ENCODE measurements at regions not wholly inside any gene's neighbourhood (a gene's known extent, or its start where the extent isn't known, plus 50 kb on each side); places are given as distances from the start of the nearest gene placed in this dataset.
"Not testable (repeated sequence)": the region's sequence is repeated elsewhere in the genome, so short reads cannot be mapped to it uniquely, and the experiment has no call there.

- intact Hi-C loops (cut with micrococcal nuclease; ENCODE audit: unreplicated experiment) = no loop called here
- H3K9me3 ChIP-seq (ENCODE audit: low read length) = no peaks in the 10 kb centered on the region
- no peaks in the 10 kb centered on the region for H3K79me2 ChIP-seq (ENCODE audit: insufficient read depth, low read depth, low read length)
- no peaks in the 10 kb centered on the region for H3K36me3 ChIP-seq (ENCODE audit: insufficient read depth, low read length)
- no peak overlapping the region for H3K4me3 ChIP-seq (ENCODE audit: low read depth, low read length, poor library complexity, severe bottlenecking)
- no peak overlapping the region for H3K4me2 ChIP-seq (ENCODE audit: low read length)
- no peak overlapping the region for H3K27ac ChIP-seq (ENCODE audit: low read depth, low read length, poor library complexity, severe bottlenecking)
- H2AFZ ChIP-seq (ENCODE audit: low read length) = no peak overlapping the region
- no peaks in the 10 kb centered on the region for H3K9me2 ChIP-seq (ENCODE audit: insufficient read depth, low read length)
- BruUV-seq (replicated peaks) = no TSS peak
- DNase-seq (ENCODE audit: low spot score) = no peak
- POLR2A ChIA-PET = interaction anchor here (0.6 to 1.5 kb wide), 5 partner anchors 8 to 707 kb away, joined by 3 to 8 read pairs (median 4); no protein-coding TSS in a partner anchor
- TF ChIP-seq CTCF (conservative IDR thresholded peaks at IDR 0.05; ENCODE audit: low read length) = no peak
- no peak for TF ChIP-seq EZH2phosphoT487 (IDR thresholded peaks at IDR 0.05; ENCODE audit: borderline replicate concordance, low read depth, low read length)
- no peaks in the 10 kb centered on the region for H4K20me1 ChIP-seq (ENCODE audit: insufficient read depth, low read length)
- H3K4me1 ChIP-seq (ENCODE audit: insufficient read depth, low read length, poor library complexity, severe bottlenecking) = no peaks in the 10 kb centered on the region
- CTCF ChIA-PET (ENCODE audit: unreplicated experiment) = interaction anchor here (1.0 kb wide), 1 partner anchor 168 kb away, joined by 3 read pairs; no protein-coding TSS in a partner anchor
Measured at GRCh38 chr3:102037791-102038190, 188.5 kb downstream of the NFKBIZ start.

- Histone ChIP-seq H3K4me1 (ENCODE audit: insufficient read depth, low read length, poor library complexity, severe bottlenecking) (no peaks in the 10 kb centered on the region), H3K4me3 (ENCODE audit: low read depth, low read length, poor library complexity, severe bottlenecking) (no peak overlapping the region), H3K79me2 (ENCODE audit: insufficient read depth, low read depth, low read length) (no peaks in the 10 kb centered on the region), H3K36me3 (ENCODE audit: insufficient read depth, low read length) (no peaks in the 10 kb centered on the region), H2AFZ (ENCODE audit: low read length) (no peak overlapping the region), H4K20me1 (ENCODE audit: insufficient read depth, low read length) (no peaks in the 10 kb centered on the region), H3K4me2 (ENCODE audit: low read length) (no peak overlapping the region), H3K9me2 (ENCODE audit: insufficient read depth, low read length) (no peaks in the 10 kb centered on the region), H3K9me3 (ENCODE audit: low read length) (no peaks in the 10 kb centered on the region), H3K27ac (ENCODE audit: low read depth, low read length, poor library complexity, severe bottlenecking) (no peak overlapping the region)
- intact Hi-C loops (cut with micrococcal nuclease; ENCODE audit: unreplicated experiment) = no loop called here
- ChIA-PET CTCF (ENCODE audit: unreplicated experiment) (interaction anchor here (1.0 kb wide), 1 partner anchor 169 kb away, joined by 3 read pairs; no protein-coding TSS in a partner anchor), POLR2A (interaction anchor here (0.6 to 1.5 kb wide), 6 partner anchors 9 to 640 kb away, joined by 3 to 8 read pairs (median 5); no protein-coding TSS in a partner anchor)
- TF ChIP-seq CTCF (conservative IDR thresholded peaks at IDR 0.05; ENCODE audit: low read length) = no peak
- BruUV-seq (replicated peaks) = no TSS peak
- no peak for DNase-seq (ENCODE audit: low spot score)
Measured at GRCh38 chr3:102038477-102039142, 189.3 kb downstream of the NFKBIZ start.

- H3K27ac ChIP-seq (ENCODE audit: low read depth, low read length, poor library complexity, severe bottlenecking); H3K9me2 ChIP-seq (ENCODE audit: insufficient read depth, low read length); CTCF ChIA-PET (ENCODE audit: unreplicated experiment); H3K4me2 ChIP-seq (ENCODE audit: low read length); H2AFZ ChIP-seq (ENCODE audit: low read length); intact Hi-C loops (cut with micrococcal nuclease; ENCODE audit: unreplicated experiment); DNase-seq (ENCODE audit: low spot score); BruUV-seq (replicated peaks); H3K36me3 ChIP-seq (ENCODE audit: insufficient read depth, low read length); H4K20me1 ChIP-seq (ENCODE audit: insufficient read depth, low read length); H3K79me2 ChIP-seq (ENCODE audit: insufficient read depth, low read depth, low read length); H3K9me3 ChIP-seq (ENCODE audit: low read length); H3K4me1 ChIP-seq (ENCODE audit: insufficient read depth, low read length, poor library complexity, severe bottlenecking); H3K4me3 ChIP-seq (ENCODE audit: low read depth, low read length, poor library complexity, severe bottlenecking); POLR2A ChIA-PET: not testable (repeated sequence)
Measured at GRCh38 chr3:102040144-102040543, 190.8 kb downstream of the NFKBIZ start.
